HepG2 (cell line): ENCODE measurements at regions not wholly inside any gene's neighbourhood (a gene's known extent, or its start where the extent isn't known, plus 50 kb on each side); places are given as distances from the start of the nearest gene placed in this dataset.

Experiments
- ATAC-seq: fragments of 200-7000 bp; cut with Tn5 transposase; 3 replicates; pipeline ENCODE4 v1.9.1; 2020; ENCODE audit warnings: mild to moderate bottlenecking, moderate library complexity
- BruUV-seq: library from RNA; stranded (reverse); fragments of 400-500 nt; replicated peaks from 2 replicates; lab custom pipeline; 2021; lab: Mats Ljungman, UMichigan
- CTCF ChIA-PET: fragments of 300-600 bp; formaldehyde crosslinking; extraction: SDS; loops from one replicate; lab custom pipeline; 2021; ENCODE audit warnings: low total read pairs, inconsistent platforms, low intra/inter-chr PET ratio; lab: Yijun Ruan, JAX
- POLR2A ChIA-PET: fragments of 350-600 bp; sonication (Branson Sonifier 250); formaldehyde crosslinking; loops from one replicate; lab custom pipeline; 2020; ENCODE audit warnings: antibody characterized with exemption, inconsistent platforms; lab: Yijun Ruan, JAX
- DNase-seq: peaks from one replicate; pipeline ENCODE4 v3.0.0-alpha.2; 2015; ENCODE audit warnings: low spot score
- FAIRE-seq: peaks from 3 replicates; lab custom pipeline; 2011; peaks lifted over from hg19 to GRCh38; lab: Jason Lieb, UNC
- H2AFZ ChIP-seq: one replicate; pipeline ENCODE4 v1.6.1; 2011; ENCODE audit warnings: low read length, inconsistent platforms
- H3K27ac ChIP-seq: fragments of 300-600 bp; 3 replicates; pipeline ENCODE4 v1.8.0; 2011; ENCODE audit warnings: mixed run types, mild to moderate bottlenecking, mixed read lengths, low read length, inconsistent platforms; ENCODE audit not compliant: insufficient read depth; ENCODE audit errors: extremely low read length
- H3K27me3 ChIP-seq, 2 experiments: fragments of 200-600 bp in 1 of 2; 2 replicates in 1 of 2; 3 replicates in 1 of 2; pipeline versions ENCODE4 v1.6.0 to v1.8.0; 2011; ENCODE audit warnings: low read length in 2 of 2, mild to moderate bottlenecking in 2 of 2, moderate library complexity in 2 of 2, inconsistent platforms in 1 of 2; ENCODE audit not compliant: insufficient read depth in 2 of 2, control insufficient read depth in 1 of 2
- H3K36me3 ChIP-seq, 2 experiments: fragments of 200-600 bp in 1 of 2; replicated peaks in 1 of 2; 2 replicates in 1 of 2; 3 replicates in 1 of 2; pipeline versions ENCODE4 v1.5.1 to v1.8.0; 2011; ENCODE audit warnings: low read length in 2 of 2, inconsistent platforms in 1 of 2; ENCODE audit not compliant: insufficient read depth in 2 of 2, control insufficient read depth in 1 of 2
- H3K4me1 ChIP-seq: 2 replicates; pipeline ENCODE4 v1.5.1; 2012; ENCODE audit warnings: low read length, inconsistent platforms; ENCODE audit not compliant: insufficient read depth
- H3K4me2 ChIP-seq: 2 replicates; pipeline ENCODE4 v1.6.0; 2011; ENCODE audit warnings: low read depth, low read length, inconsistent platforms
- H3K4me3 ChIP-seq, 3 experiments: fragments of 200-600 bp in 1 of 3; sonication (generic), shearing (Covaris generic) in 1 of 3; replicated peaks in 1 of 3; 2 replicates each; pipeline ENCODE4 v1.5.1; 2011 to 2016; ENCODE audit warnings: low read length in 3 of 3, inconsistent platforms in 2 of 3, low read depth in 2 of 3, mild to moderate bottlenecking in 2 of 3, control low read depth in 1 of 3, mixed read lengths in 1 of 3; ENCODE audit not compliant: insufficient read depth in 1 of 3
- H3K79me2 ChIP-seq: one replicate; pipeline ENCODE4 v1.6.1; 2011; ENCODE audit warnings: low read length, inconsistent platforms; ENCODE audit not compliant: insufficient read depth
- H3K9ac ChIP-seq: 2 replicates; pipeline ENCODE4 v1.6.0; 2011; ENCODE audit warnings: mild to moderate bottlenecking, low read depth, low read length, inconsistent platforms; ENCODE audit not compliant: insufficient read depth
- H3K9me3 ChIP-seq: 2 replicates; pipeline ENCODE4 v1.5.1; 2012; ENCODE audit warnings: mild to moderate bottlenecking, low read length
- H4K20me1 ChIP-seq: 2 replicates; pipeline ENCODE4 v1.6.0; 2011; ENCODE audit warnings: inconsistent platforms, mild to moderate bottlenecking, low read length, moderate library complexity; ENCODE audit not compliant: insufficient read depth
- FOXJ3 ChIP-seq: sonication (generic); formaldehyde crosslinking; IDR thresholded peaks from 2 replicates; pipeline ENCODE4 v1.4.0; 2020; ENCODE audit warnings: missing genetic modification reagents, mild to moderate bottlenecking, borderline replicate concordance
- HNF4A ChIP-seq: sonication (generic); formaldehyde crosslinking; IDR thresholded peaks from 2 replicates; pipeline ENCODE4 v1.4.0; 2020; ENCODE audit warnings: missing genetic modification reagents
- HOXA3 ChIP-seq: sonication (generic); formaldehyde crosslinking; IDR thresholded peaks from 2 replicates; pipeline ENCODE4 v1.5.0; 2020; ENCODE audit warnings: missing genetic modification reagents
- KDM3A ChIP-seq: IDR thresholded peaks from 2 replicates; pipeline ENCODE4 v1.6.1; 2018; ENCODE audit warnings: low read depth, missing compliant biosample characterization
- KLF11 ChIP-seq: IDR thresholded peaks from 2 replicates; pipeline ENCODE4 v1.6.1; 2016; ENCODE audit warnings: missing compliant biosample characterization
- MED1 ChIP-seq: sonication (generic); formaldehyde crosslinking; IDR thresholded peaks from 2 replicates; pipeline ENCODE4 v1.4.0; 2020; ENCODE audit warnings: missing genetic modification reagents
- TCF7L2 ChIP-seq: IDR thresholded peaks from 2 replicates; pipeline ENCODE4 v1.6.1; 2011; ENCODE audit warnings: mild to moderate bottlenecking, low read depth, low read length, moderate library complexity
- ZBTB7B ChIP-seq: sonication (generic); formaldehyde crosslinking; IDR thresholded peaks from 2 replicates; pipeline ENCODE4 v1.4.0; 2020; ENCODE audit warnings: missing genetic modification reagents
- ZFX ChIP-seq: sonication (generic); formaldehyde crosslinking; IDR thresholded peaks from 2 replicates; pipeline ENCODE4 v1.4.0; 2020; ENCODE audit warnings: mild to moderate bottlenecking, low read depth, missing genetic modification reagents, moderate library complexity
- ZFYVE20 ChIP-seq: sonication (generic); formaldehyde crosslinking; IDR thresholded peaks from 2 replicates; pipeline ENCODE4 v1.8.0; 2023; ENCODE audit warnings: low read depth, mild to moderate bottlenecking, moderate library complexity, missing genetic modification reagents, borderline replicate concordance
- ZMYM2 ChIP-seq: sonication (generic); formaldehyde crosslinking; IDR thresholded peaks from 2 replicates; pipeline ENCODE4 v1.8.0; 2022; ENCODE audit warnings: mild to moderate bottlenecking, missing genetic modification reagents
- ZNF766 ChIP-seq: sonication (generic); formaldehyde crosslinking; IDR thresholded peaks from 2 replicates; pipeline ENCODE4 v1.5.0; 2020; ENCODE audit warnings: missing genetic modification reagents, borderline replicate concordance
- WGBS: methylation state at CpG from one replicate; pipeline ENCODE4 v1.1.6; 2017; ENCODE audit warnings: low lambda C conversion rate; 5-methylcytosine and 5-hydroxymethylcytosine counted together
- in situ Hi-C: cut with HindIII; loops from 2 replicates; pipeline ENCODE4 v1.10.0; 2017; ENCODE audit warnings: low pct_unique_long_range_greater_than_20kb; ENCODE audit not compliant: extremely low pct_ligation_motif_present
- intact Hi-C: fragments of 100-400 bp; cut with micrococcal nuclease; formaldehyde crosslinking; loops from one replicate; pipeline ENCODE4 v1.10.0; 2022; ENCODE audit not compliant: unreplicated experiment
- TF ChIP-seq, protein P1 (sequence below): IDR thresholded peaks from 2 replicates; pipeline ENCODE4 v1.6.1; 2016; ENCODE audit warnings: low read depth, missing genetic modification reagents, missing compliant biosample characterization
- TF ChIP-seq, protein P2 (sequence below): IDR thresholded peaks from 2 replicates; pipeline ENCODE4 v1.6.1; 2016; ENCODE audit warnings: missing genetic modification reagents, missing compliant biosample characterization
- TF ChIP-seq, protein P3 (sequence below): IDR thresholded peaks from 2 replicates; pipeline ENCODE4 v1.6.1; 2016; ENCODE audit warnings: low read depth

DNA sequence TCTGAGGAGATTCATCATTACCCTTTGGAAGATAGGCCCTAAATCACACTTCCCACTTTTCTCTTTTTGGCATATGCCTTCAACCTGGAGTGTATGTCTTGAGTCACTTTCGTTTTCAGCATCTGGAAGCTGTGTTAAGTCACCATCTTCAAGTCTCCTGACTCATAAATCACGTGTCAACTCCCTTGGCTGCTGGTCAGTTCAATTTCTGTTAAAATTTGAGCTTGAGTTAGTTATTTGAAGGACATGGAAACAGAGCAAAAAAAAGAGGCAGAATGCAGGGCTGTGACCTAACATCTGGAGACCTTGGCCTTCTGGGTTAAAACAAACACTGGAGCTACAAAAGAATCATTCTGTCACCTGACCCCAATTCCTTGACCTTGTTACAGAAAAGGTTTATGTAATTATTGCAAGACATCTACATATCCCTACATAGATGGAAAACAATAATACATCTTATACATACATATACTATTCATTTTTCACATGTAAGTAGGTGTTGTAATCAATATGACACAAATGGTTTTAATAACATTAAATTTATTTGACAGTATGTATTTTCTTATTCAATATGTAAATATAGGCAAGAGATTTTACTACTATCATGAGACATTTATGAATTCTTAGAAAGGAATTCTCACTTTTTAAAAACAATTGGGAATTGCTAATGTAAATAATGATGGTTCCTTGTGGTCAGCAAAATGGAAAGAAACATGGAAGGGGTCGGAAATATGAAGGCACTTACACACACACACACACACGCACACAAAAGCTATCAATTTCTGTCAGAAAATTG, 169.7 kb upstream of the PHYHIPL start:
- H3K4me2 ChIP-seq: peak overlapping the region; percentile 69
- H2AFZ ChIP-seq: no peak overlapping the region
- intact Hi-C loops (loop anchor here (1.0 to 5.0 kb wide), 6 partner anchors 12 to 171 kb away; no protein-coding TSS in a partner anchor), in situ Hi-C loops (no loop called here)
- ChIA-PET CTCF (no interaction called here), POLR2A (interaction anchor here (0.6 to 5.4 kb wide), 24 partner anchors 10 to 538 kb away, joined by 3 to 136 read pairs (median 4); partner anchors contain the start of gene PHYHIPL)
- H3K36me3 ChIP-seq: no peaks in the 10 kb centered on the region
- peak; percentile 26; the same call in 2 of the 3 replicates for ATAC-seq
- H4K20me1 ChIP-seq: no peaks in the 10 kb centered on the region
- no peaks in the 10 kb centered on the region for H3K79me2 ChIP-seq
- 5% methylated on average over 4 of the region's 4 CpGs for WGBS
- peak overlapping the region in 2 of 3 experiments; percentile 17 to 45; a peak in 2 of 6 replicates for H3K4me3 ChIP-seq
- BruUV-seq: TSS peak; percentile 84
- H3K27ac ChIP-seq: peak overlapping the region; percentile 87
- H3K4me1 ChIP-seq: peaks cover 98% of the 10 kb centered on the region
- peak overlapping the region; percentile 56; the same call in 1 of the 2 replicates for H3K9ac ChIP-seq
- H3K9me3 ChIP-seq: no peaks in the 10 kb centered on the region
- FAIRE-seq: peak; percentile 66
- DNase-seq: peak; percentile 86
- no peaks in the 10 kb centered on the region for H3K27me3 ChIP-seq
- TF ChIP-seq FOXJ3 (CRISPR knock-in tag) (peak; percentile 92; the same call in 1 of the 2 replicates), HNF4A (CRISPR knock-in tag) (peak; percentile 87), ZBTB7B (0 out of 2 replicates have a peak, but pooled peaks have one; percentile 14), ZMYM2 (CRISPR knock-in tag) (peak; percentile 51; the same call in 1 of the 2 replicates), ZNF766 (CRISPR knock-in tag) (no peak), MED1 (CRISPR knock-in tag) (peak; percentile 93), HOXA3 (CRISPR knock-in tag) (peak; percentile 50), TCF7L2 (peak; percentile 52; the same call in 1 of the 2 replicates), KLF11 (CRISPR knock-in tag) (peak; percentile 23; the same call in 1 of the 2 replicates), ZFYVE20 (CRISPR knock-in tag) (no peak), KDM3A (peak; percentile 83), ZFX (CRISPR knock-in tag) (0 out of 2 replicates have a peak, but pooled peaks have one; percentile 18)
- TF ChIP-seq, protein P1, sequence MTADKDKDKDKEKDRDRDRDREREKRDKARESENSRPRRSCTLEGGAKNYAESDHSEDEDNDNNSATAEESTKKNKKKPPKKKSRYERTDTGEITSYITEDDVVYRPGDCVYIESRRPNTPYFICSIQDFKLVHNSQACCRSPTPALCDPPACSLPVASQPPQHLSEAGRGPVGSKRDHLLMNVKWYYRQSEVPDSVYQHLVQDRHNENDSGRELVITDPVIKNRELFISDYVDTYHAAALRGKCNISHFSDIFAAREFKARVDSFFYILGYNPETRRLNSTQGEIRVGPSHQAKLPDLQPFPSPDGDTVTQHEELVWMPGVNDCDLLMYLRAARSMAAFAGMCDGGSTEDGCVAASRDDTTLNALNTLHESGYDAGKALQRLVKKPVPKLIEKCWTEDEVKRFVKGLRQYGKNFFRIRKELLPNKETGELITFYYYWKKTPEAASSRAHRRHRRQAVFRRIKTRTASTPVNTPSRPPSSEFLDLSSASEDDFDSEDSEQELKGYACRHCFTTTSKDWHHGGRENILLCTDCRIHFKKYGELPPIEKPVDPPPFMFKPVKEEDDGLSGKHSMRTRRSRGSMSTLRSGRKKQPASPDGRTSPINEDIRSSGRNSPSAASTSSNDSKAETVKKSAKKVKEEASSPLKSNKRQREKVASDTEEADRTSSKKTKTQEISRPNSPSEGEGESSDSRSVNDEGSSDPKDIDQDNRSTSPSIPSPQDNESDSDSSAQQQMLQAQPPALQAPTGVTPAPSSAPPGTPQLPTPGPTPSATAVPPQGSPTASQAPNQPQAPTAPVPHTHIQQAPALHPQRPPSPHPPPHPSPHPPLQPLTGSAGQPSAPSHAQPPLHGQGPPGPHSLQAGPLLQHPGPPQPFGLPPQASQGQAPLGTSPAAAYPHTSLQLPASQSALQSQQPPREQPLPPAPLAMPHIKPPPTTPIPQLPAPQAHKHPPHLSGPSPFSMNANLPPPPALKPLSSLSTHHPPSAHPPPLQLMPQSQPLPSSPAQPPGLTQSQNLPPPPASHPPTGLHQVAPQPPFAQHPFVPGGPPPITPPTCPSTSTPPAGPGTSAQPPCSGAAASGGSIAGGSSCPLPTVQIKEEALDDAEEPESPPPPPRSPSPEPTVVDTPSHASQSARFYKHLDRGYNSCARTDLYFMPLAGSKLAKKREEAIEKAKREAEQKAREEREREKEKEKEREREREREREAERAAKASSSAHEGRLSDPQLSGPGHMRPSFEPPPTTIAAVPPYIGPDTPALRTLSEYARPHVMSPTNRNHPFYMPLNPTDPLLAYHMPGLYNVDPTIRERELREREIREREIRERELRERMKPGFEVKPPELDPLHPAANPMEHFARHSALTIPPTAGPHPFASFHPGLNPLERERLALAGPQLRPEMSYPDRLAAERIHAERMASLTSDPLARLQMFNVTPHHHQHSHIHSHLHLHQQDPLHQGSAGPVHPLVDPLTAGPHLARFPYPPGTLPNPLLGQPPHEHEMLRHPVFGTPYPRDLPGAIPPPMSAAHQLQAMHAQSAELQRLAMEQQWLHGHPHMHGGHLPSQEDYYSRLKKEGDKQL: peak; percentile 80; the same call in 1 of the 2 replicates
- TF ChIP-seq, protein P2, sequence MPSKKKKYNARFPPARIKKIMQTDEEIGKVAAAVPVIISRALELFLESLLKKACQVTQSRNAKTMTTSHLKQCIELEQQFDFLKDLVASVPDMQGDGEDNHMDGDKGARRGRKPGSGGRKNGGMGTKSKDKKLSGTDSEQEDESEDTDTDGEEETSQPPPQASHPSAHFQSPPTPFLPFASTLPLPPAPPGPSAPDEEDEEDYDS (CRISPR knock-in tag): 0 out of 2 replicates have a peak, but pooled peaks have one; percentile 13
- TF ChIP-seq, protein P3, sequence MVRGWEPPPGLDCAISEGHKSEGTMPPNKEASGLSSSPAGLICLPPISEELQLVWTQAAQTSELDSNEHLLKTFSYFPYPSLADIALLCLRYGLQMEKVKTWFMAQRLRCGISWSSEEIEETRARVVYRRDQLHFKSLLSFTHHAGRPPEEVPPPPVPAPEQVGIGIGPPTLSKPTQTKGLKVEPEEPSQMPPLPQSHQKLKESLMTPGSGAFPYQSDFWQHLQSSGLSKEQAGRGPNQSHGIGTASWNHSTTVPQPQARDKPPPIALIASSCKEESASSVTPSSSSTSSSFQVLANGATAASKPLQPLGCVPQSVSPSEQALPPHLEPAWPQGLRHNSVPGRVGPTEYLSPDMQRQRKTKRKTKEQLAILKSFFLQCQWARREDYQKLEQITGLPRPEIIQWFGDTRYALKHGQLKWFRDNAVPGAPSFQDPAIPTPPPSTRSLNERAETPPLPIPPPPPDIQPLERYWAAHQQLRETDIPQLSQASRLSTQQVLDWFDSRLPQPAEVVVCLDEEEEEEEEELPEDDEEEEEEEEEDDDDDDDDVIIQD (CRISPR knock-in tag): peak; percentile 75; the same call in 1 of the 2 replicates
